COLO668 (cell line): ENCODE measurements at regions not wholly inside any gene's neighbourhood (a gene's known extent, or its start where the extent isn't known, plus 50 kb on each side); places are given as distances from the start of the nearest gene placed in this dataset.
"Not testable (repeated sequence)": the region's sequence is repeated elsewhere in the genome, so short reads cannot be mapped to it uniquely, and the experiment has no call there.

ENCODE experiments used
- DNase-seq: peaks from one replicate; lab custom pipeline; 2025; ENCODE audit not compliant: unreplicated experiment; lab: John Stamatoyannopoulos, UW

DNA sequence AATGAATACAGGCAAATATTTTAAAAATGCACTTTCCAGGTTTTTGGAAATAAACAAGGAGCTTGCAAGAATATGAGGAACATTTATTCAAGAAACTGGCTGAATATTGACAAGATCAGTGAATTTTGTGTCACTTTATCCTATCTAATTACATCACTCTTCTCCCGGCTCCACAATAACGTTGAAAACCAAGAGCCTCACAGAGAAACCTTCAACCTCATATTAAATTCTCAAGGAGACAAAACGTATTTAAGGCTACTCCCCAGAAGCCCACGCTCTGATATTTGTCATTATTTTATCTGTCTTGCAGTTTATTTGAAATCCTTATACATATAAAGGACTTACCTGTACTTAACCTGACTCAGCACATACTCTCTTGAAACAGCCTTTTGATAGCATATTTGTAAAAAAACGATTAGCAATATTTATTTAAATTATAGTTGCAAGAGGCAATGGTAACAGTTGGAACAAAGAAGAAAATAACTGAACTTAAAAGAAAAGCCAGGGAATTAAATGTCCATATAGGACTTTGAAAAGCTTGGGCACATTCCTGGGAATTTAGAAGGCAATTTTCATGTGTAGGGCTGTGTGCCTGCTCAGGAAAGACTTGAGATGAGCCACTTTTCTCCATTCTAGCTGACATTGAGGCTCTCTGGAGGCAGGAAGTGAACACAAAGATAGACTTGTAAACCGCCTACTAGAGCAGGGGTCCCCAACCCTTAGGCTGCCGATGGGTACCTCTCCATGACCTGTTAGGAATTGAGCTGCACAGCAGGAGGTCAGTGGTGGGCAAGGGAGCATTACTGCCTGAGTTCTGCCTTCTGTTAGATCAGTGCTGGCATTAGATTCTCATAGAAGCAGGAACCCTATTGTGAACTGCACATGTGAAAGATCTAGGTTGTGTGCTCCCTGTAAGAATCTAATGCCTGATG is 636.4 kb downstream of the SLC16A7 start:
- DNase-seq = no peak

DNA sequence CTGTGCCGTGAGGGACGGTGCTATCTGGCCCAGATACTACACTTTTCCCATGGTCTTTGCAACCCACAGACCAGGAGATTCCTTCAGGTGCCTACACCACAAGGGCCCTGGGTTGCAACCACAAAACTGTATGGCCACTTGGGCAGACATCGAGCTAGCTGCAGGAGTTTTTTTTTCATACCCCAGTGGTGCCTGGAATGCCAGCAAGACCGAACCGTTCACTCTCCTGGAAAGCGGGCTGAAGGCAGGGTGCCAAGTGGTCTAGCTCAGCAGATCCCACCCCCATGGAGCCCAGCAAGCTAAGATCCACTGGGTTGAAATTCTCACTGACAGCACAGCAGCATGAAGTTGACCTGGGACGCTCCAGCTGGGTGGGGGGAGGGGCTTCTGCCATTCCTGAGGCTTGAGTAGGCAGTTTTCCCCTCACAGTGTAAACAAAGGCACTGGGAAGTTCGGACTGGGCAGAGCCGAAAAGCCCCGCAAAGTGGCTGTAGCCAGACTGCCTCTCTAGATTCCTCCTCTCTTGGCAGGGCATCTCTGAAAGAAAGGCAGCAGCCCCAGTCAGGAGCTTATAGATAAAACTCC is 638.9 kb downstream of the SLC16A7 start:
- DNase-seq = not testable (repeated sequence)

DNA sequence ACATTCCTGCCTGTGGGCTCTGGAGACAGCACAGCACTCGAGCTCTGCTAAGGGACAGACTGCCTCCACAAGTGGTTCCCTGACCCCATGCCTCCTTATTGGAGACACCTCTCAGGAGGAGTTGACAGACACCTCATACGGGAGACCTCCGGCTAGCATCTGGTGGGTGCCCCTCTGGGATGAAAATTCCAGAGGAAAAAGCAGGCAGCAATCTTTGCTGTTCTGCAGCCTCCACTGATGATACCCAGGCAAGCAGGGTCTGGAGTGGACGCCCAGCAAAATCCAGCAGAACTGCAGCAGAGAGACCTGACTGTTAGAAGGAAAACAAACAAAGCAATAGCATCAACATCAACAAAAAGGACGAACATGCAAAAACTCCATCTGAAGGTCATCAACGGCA is 639.4 kb downstream of the SLC16A7 start:
- no peak for DNase-seq

DNA sequence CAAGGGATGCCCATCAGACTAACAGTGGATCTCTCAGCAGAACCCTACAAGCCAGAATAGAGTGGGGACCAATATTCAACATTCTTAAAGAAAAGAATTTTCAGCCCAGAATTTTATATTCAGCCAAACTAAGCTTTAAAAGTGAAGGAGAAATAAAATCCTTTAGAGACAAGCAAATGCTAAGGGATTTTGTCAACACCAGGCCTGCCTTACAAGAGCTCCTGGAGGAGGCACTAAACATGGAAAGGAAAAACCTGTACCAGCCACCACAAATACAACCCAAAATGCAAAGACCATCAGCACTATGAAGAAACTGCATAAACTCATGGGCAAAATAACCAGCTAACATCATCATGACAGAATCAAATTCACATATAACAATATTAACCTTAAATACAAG is 640.6 kb downstream of the SLC16A7 start:
- DNase-seq = not testable (repeated sequence)

DNA sequence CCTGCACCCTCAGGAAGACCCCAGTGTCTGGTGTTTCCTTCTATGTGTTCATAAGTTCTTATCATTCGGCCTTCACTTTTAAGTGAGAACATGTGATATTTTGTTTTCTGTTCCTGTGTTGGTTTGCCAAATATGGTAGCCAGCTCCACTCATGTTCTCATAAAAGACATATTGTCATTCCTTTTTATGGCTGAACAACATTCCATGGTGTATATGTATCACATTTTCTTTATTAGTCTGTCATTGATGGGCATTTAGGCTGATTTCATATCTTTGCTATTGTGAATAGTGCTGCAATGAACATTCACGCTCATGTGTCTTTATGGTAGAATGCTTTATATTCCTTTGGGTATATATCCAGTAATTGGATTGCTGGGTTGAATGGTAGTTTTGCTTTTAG is 645.1 kb downstream of the SLC16A7 start:
- DNase-seq = no peak

DNA sequence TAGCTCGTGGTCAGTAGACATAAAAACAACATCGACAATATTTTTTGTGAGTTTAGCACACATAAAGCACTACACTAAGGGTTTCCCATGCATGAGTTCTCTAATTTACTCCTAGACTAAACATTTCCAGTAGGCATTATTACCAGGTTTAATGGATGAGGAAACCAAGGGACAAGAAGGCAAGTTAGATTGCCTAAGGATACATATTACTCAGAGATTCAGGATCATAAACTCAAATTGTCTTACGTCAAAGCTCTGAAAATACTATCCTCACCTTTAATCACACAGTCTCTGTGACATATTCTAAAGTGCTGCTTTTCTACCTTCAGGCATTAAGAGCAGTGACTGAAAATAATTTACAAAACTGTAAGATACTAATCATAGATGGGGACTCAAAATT is 655.3 kb downstream of the SLC16A7 start:
- no peak for DNase-seq

DNA sequence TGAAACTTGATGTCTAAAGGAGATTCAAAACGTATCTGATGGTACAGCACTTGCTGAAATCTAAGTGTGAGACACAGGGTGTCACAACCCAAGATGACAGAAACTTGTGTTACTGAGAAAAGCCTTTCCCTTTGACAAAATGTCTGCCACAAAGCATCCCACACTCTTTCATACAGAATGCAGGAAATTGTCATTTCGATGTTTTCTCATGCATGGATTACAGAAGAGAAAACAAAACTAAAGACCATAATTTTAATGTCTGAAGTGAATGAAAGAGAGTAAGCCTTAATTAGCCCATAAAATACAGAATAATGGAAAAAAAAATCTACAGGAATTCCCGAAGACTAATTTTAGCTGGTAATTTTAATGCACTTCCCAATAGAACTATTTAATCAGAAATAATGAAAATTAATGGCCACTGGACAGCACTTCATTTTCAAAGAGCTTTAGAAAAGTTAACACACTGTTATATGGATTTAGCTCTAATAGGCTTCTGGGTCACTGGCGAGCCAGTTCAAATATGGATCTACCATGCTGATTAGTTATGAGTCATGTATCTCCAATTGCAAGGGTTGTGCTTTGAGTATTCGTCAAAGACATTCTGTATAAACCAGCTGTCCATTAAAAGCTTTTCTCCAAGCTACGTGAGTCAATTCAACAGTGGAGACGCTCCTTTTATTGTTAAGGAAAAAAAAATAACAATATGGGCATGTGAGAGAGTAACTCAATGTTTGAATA is 656.7 kb downstream of the SLC16A7 start:
- no peak for DNase-seq

DNA sequence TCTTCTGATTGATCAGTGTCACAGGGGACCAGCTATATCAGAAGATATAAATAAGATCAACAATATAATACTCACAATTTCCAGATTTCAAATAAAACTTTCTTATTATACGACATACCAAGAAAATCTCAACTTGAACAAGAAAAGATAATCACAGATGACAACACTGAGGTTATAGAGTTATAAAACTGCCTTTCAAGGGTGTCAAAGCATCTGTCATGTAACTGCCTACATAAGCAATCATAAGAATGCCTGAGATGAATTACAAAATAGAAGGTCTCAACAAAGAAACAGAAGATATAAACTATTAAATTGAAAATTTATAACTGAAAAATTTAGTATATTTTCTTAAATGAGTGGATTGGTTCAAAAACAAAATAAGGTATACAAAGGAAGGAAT is 659.2 kb downstream of the SLC16A7 start:
- DNase-seq = no peak

DNA sequence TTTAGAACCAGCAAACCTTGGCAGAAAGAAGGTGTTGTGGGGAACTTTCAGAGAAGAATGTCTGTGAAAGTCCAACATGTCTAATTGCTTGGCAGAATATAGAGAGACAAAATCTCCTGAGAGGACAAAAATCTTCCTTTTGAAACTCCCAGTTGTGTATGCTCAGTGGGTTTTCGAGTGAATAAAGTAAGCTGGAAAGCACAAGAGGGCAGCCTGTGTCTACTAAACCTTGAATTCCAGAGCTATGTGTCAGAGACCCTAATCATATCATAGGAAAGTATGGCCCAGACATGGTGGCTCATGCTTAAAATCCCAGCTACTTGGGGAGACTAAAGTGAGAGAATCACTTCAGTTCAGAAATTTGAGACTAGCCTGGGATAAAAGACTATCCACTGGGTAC is 661.2 kb downstream of the SLC16A7 start:
- no peak for DNase-seq

DNA sequence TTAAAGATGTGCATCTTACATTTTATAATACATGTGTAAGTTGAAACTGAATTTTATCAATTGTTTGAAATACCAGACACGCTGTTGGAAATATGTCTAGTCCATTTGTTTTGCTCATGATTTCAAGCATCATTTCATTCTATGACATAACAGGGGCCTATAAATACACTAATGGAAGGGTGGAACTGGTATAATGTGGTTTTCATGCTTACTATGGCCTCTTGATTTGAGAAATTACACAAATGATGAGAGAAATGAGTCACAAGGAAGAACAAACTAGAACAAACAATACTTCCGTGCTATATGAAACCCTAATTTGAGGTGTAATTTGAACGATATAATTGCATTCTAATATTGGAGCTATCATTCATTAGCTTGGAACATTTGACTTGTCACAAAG is 663.4 kb downstream of the SLC16A7 start:
- DNase-seq = no peak

DNA sequence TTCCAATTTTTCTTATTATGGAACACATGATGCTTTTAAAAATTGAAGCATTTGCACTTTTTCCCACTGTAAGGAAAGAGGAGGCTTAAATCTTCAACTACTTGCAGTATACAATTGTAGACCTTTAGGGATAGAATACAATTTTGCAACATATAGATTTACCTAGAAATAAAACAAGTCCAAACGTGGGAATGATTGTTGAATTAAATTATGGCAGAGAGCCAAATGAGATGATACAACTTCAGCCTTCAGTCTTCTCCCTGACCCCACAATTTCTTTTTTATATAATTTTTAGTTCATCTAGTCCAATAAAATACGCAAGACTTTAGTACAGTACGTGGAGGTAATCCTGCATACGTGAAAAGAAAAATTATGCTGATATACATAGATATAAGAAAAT is 666.5 kb downstream of the SLC16A7 start:
- DNase-seq = no peak

DNA sequence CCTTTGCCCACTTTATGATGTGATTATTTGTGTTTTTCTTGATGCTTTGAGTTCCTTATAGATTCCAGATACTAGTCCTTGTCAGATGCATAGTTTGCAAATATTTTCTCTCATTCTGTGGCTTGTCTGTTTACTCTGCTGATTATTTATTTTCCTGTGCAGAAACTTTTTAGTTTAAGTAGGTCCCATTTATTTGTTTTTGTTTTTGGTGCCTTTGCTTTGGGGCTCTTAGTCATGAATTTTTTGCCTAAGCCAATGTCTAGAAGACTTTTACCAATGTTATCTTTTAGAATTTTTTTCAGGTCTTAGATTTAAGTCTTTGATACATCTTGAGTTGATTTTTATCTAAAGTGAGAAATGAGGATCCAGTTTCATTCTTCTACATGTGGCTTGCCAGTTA is 667.3 kb downstream of the SLC16A7 start:
- no peak for DNase-seq

DNA sequence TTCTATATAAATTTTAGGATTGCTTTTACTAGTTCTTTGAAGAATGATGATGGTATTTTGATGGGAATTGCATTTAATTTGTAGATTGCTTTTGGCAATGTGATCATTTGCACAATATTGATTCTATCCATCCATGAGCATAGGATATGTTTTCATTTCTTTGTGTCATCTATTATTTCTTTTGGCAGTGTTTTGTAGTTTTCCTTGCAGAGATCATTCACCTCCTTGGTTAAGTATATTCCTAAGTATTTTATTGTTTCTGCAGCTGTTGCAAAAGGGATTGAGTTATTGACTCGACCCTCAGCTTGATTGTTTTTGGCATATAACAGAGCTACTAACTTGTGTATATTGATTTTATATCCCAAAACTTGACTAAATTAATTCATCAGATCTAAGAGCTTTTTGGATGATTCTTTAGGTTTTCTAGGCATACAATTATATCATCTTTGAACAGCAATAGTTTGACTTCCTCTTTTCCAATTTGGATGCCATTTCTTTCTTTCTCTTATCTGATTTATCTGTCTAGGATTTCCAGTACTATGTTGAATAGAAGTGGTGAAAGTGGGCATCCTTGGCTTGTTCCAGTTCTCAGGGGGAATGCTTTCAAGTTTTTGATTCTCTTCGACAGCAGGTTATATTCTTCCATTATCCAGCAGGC is 668.1 kb downstream of the SLC16A7 start:
- DNase-seq = no peak

DNA sequence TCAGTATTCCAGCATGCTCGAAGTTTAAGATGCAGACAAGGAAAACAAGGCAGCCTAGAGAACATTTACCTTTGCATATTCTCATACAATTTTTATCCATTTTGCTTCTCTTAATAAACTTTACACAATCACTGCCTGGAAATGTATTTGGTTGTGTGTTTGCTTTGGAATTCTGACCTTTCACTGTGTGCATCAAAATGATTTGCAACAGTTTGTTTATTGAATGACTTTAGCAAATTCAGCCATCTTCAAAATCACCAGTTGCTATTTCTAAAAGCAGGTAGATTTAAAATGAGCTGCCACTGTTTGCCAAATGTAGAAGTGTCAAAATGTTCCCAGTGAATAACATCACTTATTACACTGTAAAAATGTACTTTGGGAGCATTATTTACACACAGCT is 669.9 kb downstream of the SLC16A7 start:
- DNase-seq = no peak

DNA sequence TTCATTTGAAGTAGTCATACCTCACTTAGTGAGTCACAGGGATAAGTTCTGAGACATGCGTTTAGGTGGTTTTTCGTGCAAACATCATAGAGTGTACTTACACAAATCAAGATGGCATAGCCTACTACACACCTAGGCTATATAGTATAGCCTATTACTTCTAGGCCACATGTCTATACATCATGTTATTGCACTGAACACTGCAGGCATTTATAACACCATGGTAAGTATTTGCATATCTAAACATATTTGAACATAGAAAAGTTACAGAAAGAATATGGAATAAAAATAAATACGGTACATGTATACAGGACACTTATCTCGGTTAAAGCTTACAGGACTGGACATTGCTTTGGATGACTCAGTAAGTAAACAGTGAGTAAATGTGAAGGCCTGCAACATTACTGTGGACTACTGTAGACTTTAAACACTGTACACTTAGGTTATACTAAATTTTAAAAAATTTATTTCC is 670.6 kb downstream of the SLC16A7 start:
- no peak for DNase-seq

DNA sequence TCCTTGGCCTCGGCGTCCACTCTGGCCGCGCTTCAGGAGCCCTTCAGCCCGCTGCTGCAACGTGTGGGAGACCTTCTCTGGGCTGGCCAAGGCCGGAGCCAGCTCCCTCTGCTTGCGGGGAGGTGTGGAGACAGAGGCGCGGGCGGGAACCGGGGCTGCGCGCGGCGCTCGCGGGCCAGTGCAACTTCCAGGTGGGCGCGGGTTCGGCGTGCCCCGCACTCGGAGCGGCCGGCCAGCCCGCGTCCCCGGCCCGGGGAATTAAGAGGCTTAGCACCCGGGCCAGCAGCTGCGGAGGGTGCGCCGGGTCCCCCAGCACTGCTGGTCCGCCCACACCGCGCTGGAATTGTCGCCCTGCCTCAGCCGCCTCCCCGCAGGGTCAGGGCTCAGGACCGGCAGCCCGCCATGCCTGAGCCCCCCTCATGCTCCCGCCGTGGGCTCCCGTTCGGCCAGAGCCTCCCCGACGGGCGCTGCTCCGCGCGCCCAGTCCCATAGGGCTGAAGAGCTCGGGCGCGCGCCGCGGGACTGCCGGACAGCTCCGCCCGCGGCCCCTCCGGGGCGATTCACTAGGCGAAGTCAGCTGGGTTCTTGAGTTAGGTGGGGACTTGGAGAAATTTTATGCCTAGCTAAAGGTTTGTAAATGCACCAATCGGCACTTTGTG is 673.9 kb downstream of the SLC16A7 start:
- DNase-seq = no peak

DNA sequence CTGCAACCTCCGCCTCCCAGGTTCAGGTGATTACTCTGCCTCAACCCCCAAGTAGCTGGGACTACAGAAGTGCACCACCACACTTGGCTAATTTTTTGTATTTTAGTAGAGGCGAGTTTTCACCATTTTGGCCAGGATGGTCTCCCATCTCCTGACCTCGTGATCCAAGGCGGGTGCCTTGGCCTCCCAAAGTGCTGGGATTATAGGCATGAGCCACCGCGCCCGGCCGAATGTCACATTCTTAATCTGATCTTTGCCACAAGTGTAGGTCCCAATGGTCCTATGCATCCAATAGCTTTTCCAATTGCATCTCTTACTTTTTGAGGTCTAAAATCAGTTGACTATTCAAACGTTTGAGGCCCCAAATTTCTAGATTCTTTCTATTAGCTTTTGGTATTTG is 676.0 kb downstream of the SLC16A7 start:
- no peak for DNase-seq

DNA sequence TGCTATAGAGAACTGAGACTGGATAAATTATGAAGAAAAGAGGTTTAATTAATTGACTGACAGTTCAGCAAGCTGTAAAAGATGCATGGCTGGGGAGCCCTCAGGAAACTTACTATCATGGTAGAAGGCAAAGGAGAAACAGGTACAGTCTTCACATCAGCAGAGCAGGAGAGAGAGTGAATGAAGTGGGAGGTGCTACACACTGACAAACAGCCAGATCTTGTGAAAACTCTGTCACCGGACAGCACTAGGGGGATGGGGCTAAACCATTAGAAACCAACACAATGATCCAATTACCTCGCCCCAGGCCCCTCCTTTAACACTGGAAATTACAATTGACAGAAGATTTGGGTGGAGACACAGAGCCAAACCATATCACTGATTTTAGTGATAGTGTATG is 682.4 kb downstream of the SLC16A7 start:
- no peak for DNase-seq

DNA sequence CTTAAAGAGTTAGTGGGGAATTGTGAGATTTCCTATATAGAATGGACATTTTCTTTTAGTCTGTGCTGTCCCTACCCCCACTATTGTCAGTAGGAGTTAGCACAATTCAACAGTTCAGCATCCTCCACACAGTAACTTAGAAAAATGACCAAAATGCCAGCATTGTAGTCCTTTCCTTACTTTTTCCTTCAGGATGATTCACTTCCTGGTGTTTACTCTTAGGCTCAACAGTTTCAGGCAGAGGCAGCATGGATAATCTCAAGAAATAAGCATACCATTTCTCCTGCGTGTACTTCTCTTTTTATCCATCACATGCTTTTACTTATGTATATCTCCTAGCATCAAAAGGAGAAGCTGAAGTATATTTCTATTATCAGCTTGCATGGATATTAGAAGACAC is 683.4 kb downstream of the SLC16A7 start:
- no peak for DNase-seq

DNA sequence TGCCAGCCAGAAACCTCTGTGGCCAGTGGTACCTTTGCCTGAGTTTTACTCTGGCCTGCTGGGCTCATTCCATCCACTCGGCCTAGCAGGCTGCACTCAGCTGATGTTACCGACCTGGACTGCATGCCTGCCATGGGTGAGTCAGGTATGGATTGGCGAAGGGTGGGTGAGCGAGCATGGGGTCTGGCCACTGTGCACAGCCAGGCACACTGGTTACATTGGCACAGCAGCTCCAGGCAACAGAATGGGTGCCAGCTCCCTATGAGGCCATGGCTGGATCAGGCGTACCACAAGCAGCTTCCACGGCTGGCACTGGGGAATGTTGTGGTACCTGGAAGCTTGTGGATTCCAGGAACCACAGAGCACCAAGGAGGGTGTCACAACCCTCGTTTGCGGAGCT is 685.7 kb downstream of the SLC16A7 start:
- DNase-seq = no peak

DNA sequence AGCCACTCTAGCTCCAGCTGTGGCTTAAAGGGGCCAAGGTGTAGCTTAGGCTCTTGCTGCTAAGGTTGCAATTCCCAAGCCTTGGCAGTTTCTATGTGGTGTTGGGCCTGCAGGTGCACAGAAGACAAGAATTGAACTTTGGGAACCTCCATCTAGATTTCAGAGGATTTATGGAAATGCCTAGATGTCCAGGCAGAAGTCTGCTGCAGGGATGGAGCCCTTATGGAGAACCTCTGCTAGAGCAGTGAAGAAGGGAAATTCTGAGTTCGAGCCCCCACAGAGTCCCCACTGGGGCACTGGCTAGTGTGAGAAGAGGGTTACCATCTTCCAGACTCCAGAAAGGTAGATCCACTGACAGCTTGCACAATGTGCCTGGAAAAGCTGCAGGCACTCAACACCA is 694.7 kb downstream of the SLC16A7 start:
- no peak for DNase-seq
